ENCODE measurements at regions not wholly inside any gene's neighbourhood (a gene's known extent, or its start where the extent isn't known, plus 50 kb on each side); places are given as distances from the start of the nearest gene placed in this dataset.
"Not testable (repeated sequence)": the region's sequence is repeated elsewhere in the genome, so short reads cannot be mapped to it uniquely, and the experiment has no call there.

GRCh38 chr7:65570990-65571389 is 197.3 kb downstream of the ZNF92 start:
- not testable (repeated sequence) for TF ChIP-seq CTCF (IDR thresholded peaks at IDR 0.05; ENCODE audit: insufficient read depth, low read length); REST (IDR thresholded peaks at IDR 0.05; ENCODE audit: insufficient replicate concordance, low read depth); SPI1 (IDR thresholded peaks at IDR 0.05; ENCODE audit: borderline replicate concordance, low read depth); GABPA (IDR thresholded peaks at IDR 0.05; ENCODE audit: low read depth); POLR2AphosphoS5 (IDR thresholded peaks at IDR 0.05; ENCODE audit: low read depth)

Measured in HL-60 (cell line).